Caki2 (cell line): ENCODE measurements at regions not wholly inside any gene's neighbourhood (a gene's known extent, or its start where the extent isn't known, plus 50 kb on each side); places are given as distances from the start of the nearest gene placed in this dataset.

Experiments
- DNase-seq: peaks from one replicate; pipeline ENCODE4 v3.0.0-alpha.2; 2015; ENCODE audit warnings: low read depth
- in situ Hi-C: cut with HindIII; loops from 2 replicates; pipeline ENCODE4 v1.10.0; 2016; ENCODE audit warnings: low sequenced_read_pairs, low pct_unique_long_range_greater_than_20kb, mixed read lengths

DNA sequence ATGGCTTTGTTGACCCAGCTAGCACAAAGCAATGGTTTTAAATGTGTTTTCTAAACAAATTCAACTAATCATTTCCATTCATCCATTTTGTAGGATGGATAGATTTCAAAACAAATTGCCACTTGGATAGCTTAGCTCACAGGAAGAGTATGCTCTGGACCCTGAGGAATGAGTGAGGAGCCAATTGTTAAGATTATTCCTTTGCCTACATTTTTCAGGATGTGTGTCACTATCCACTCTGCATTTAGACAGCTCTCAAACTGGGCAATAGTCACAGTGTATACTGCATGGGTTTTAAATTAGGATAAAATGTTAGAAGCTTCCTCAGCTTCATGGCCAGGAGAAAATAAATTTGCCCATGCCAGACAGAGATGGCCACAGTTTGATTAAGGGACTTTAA, 605.6 kb upstream of the TEX47 start:
- in situ Hi-C loops: no loop called here
- DNase-seq: no peak

DNA sequence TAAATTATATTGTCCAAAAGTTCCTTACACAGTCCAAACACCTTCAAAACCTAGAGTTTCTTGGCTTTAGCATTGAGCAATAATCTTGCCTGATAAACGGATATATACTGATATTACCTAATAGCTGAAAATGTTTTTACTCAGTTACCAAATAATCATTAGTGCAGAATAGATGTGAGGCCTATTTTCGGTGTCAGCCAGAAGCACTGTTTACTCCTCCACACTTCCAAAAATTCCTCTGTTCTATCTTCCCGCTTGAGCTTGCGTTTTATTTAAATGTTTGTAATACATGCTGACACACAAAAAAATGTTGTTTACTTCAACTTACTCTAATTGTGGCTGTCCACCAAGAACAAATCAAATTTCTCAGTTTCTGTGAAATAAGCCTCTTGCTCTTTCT, 606.2 kb upstream of the TEX47 start:
- in situ Hi-C loops: no loop called here
- no peak for DNase-seq

GRCh38 chr7:89451911-89452310, 656.4 kb upstream of the TEX47 start:
- in situ Hi-C loops: no loop called here
- DNase-seq: no peak

- in situ Hi-C loops: no loop called here
- DNase-seq: no peak
These were observed 661.0 kb upstream of the TEX47 start for GRCh38 chr7:89456556-89456955.

DNA sequence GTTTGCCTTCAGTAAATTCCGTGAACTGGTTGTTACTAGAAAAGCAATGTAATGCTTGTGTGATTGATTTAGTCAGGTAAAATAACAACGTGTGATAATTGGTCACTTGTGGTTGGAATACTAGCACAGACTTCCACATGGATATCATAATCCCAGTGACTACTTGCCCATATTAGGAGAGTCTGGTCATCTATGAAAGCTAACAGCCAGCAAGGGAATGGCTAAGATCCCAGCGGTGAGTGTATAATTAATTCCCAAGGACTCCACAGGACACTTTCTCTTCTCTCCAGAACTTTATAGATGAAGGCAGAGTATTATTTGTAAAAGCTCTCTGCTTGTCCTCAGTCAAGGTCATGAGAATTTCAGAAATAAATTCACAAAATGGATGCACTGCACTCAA, 662.6 kb upstream of the TEX47 start:
- no peak for DNase-seq
- in situ Hi-C loops: no loop called here

DNA sequence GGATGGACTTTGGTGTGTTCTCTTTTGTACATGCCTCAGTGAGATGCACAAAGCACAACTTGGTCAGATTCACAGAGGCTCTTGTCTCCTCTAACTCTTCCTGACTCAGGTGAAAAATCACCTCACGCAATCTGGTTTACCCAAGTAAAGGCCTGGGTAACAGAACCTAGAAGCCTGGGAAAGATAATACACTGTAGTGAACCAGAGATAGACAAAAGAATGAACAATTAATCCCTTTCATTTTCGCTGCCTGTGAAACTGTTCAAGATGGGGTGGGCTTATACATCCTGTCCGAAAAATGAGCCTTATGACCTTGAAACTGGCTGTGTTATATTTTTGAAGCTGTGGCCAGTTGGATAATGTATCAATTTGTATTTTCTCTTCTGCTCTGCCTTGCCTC, 678.9 kb upstream of the TEX47 start:
- no peak for DNase-seq
- in situ Hi-C loops: no loop called here

GRCh38 chr7:89477991-89478390, 676.3 kb upstream of the STEAP1 start:
- in situ Hi-C loops: no loop called here
- DNase-seq: no peak

DNA sequence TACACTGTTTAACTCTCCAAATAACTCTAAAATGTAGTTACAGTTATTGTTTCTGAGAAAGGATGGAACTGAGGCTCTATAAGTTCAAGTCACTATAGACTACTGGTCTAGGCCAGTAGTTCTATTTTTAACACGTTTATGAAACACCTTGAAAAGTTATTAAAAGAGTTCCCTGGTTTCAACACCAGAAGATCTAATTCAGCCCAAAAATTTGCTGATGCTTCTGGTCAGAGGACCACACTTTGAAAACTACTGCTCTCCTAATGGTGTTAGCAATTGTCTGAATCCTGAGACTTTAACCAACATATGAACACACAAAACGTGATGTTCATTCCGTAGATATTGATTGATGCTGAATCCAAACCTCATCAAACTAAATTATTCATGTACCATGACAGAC, 658.6 kb upstream of the STEAP1 start:
- in situ Hi-C loops: no loop called here
- DNase-seq: no peak

GRCh38 chr7:89500084-89500483, 654.2 kb upstream of the STEAP1 start:
- in situ Hi-C loops: no loop called here
- no peak for DNase-seq

DNA sequence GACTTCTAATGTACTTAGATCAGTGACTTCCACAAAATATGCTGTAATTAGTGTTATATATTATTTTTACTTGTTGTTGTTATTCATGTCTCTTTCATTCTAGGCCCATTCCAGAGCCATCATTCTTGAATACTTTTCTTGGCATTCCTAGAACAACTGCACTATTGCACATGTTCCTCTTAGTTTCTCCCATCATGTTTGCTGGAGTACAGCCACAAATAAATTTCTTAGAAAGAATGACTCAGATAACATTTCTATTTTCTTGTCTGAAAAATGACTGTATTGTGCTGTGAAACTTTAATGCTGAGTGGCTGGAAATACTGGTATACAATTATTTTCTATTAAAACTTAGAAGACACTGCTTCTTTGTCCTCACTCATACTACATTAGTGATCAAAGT, 651.0 kb upstream of the STEAP1 start:
- in situ Hi-C loops: no loop called here
- no peak for DNase-seq

GRCh38 chr7:89507034-89507433, 647.2 kb upstream of the STEAP1 start:
- DNase-seq: no peak
- in situ Hi-C loops: no loop called here

- in situ Hi-C loops: no loop called here
- DNase-seq: no peak
These were observed 642.4 kb upstream of the STEAP1 start for GRCh38 chr7:89511900-89512299.

GRCh38 chr7:89514970-89515369, 639.3 kb upstream of the STEAP1 start:
- no peak for DNase-seq
- in situ Hi-C loops: no loop called here

- in situ Hi-C loops: no loop called here
These were observed 636.5 kb upstream of the STEAP1 start for GRCh38 chr7:89517815-89518214.

GRCh38 chr7:89549768-89550167, 604.5 kb upstream of the STEAP1 start:
- in situ Hi-C loops: no loop called here
- DNase-seq: no peak

More at GRCh38 chr7:89517815-89518214, 636.5 kb upstream of the STEAP1 start:
- DNase-seq: no peak

GRCh38 chr7:89554209-89554608, 600.1 kb upstream of the STEAP1 start:
- in situ Hi-C loops: no loop called here
- no peak for DNase-seq

GRCh38 chr7:89559596-89559995, 594.7 kb upstream of the STEAP1 start:
- DNase-seq: no peak
- in situ Hi-C loops: no loop called here

DNA sequence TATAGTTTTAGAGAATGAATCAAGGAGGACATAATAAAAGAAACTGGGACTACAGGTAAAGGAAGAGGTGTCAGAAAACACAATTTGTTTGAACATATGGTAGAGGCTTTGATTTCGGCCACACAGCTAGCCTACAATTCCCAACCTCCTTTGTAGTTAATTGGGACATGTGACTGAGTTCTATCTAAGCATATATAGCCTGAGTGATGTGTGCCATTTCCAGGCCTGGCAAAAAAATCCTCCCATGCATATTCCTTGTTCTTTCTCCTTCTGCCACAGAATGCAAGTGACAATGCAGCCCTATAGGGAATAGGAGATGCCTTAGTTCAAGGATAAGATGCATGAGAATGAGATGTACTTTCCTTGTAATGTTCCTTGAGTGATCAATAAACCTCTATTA, 590.7 kb upstream of the STEAP1 start:
- in situ Hi-C loops: no loop called here

GRCh38 chr7:89584896-89585295, 569.4 kb upstream of the STEAP1 start:
- in situ Hi-C loops: no loop called here
- no peak for DNase-seq

More for the DNA sequence above, 590.7 kb upstream of the STEAP1 start:
- no peak for DNase-seq

GRCh38 chr7:89593125-89593524, 561.1 kb upstream of the STEAP1 start:
- no peak for DNase-seq
- in situ Hi-C loops: no loop called here

DNA sequence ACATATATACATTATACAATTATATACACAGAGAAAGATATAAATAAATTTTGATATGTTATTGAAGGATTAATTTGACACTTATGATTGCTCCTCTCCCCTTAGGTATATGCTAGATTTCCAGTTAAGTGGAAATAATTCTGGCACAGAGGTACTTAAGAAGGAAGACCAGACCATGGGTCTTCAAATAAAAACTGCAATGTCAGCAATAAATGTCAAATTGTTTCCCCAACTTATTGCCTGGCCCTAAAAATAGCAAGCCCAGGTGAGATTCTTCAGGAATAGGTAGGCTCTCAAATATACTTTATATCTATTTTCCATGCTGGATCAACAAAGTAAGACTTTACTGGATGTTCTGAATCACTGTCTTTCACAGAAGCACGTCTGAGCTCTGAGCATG, 551.3 kb upstream of the STEAP1 start:
- in situ Hi-C loops: no loop called here
- DNase-seq: no peak
